MCF 10A (cell line): ENCODE measurements at regions not wholly inside any gene's neighbourhood (a gene's known extent, or its start where the extent isn't known, plus 50 kb on each side); places are given as distances from the start of the nearest gene placed in this dataset.

Experiments
- BruUV-seq: library from RNA; stranded (reverse); fragments of 400-500 nt; replicated peaks from 2 replicates; lab custom pipeline; 2021; lab: Mats Ljungman, UMichigan
- CTCF ChIA-PET: fragments of 300-600 bp; sonication (Branson Sonifier 250); formaldehyde crosslinking; extraction: SDS; loops from one replicate; lab custom pipeline; 2021; ENCODE audit warnings: antibody characterized with exemption, inconsistent platforms; lab: Yijun Ruan, JAX
- POLR2A ChIA-PET: fragments of 300-600, 350-650 bp; sonication (Branson Sonifier 250); formaldehyde crosslinking; extraction: SDS; loops from one replicate; lab custom pipeline; 2020; ENCODE audit warnings: antibody characterized with exemption, inconsistent platforms; lab: Yijun Ruan, JAX
- DNase-seq: peaks from one replicate; pipeline ENCODE4 v3.0.0-alpha.2; 2018; ENCODE audit not compliant: unreplicated experiment
- H3K27ac Mint-ChIP-seq: one replicate; pipeline ENCODE4 v1.8.0; 2022; ENCODE audit warnings: mild to moderate bottlenecking, low read depth, mixed read lengths; ENCODE audit not compliant: unreplicated experiment
- H3K27me3 Mint-ChIP-seq: one replicate; pipeline ENCODE4 v1.8.0; 2022; ENCODE audit warnings: mixed read lengths; ENCODE audit not compliant: insufficient read depth, unreplicated experiment
- H3K36me3 Mint-ChIP-seq: one replicate; pipeline ENCODE4 v1.8.0; 2022; ENCODE audit warnings: mild to moderate bottlenecking, moderate library complexity, mixed read lengths; ENCODE audit not compliant: insufficient read depth, unreplicated experiment
- H3K4me1 Mint-ChIP-seq: one replicate; pipeline ENCODE4 v1.8.0; 2022; ENCODE audit warnings: mixed read lengths; ENCODE audit not compliant: insufficient read depth, unreplicated experiment
- H3K4me3 Mint-ChIP-seq: one replicate; pipeline ENCODE4 v1.8.0; 2022; ENCODE audit warnings: mild to moderate bottlenecking, moderate library complexity, mixed read lengths; ENCODE audit not compliant: unreplicated experiment
- H3K9me3 Mint-ChIP-seq: one replicate; pipeline ENCODE4 v1.8.0; 2022; ENCODE audit warnings: mixed read lengths; ENCODE audit not compliant: unreplicated experiment
- CTCF ChIP-seq: fragments of 200-600 bp; IDR thresholded peaks from one replicate; pipeline ENCODE4 v1.8.0; 2022; ENCODE audit warnings: antibody characterized with exemption, mild to moderate bottlenecking; ENCODE audit not compliant: unreplicated experiment
- intact Hi-C: fragments of 100-400 bp; cut with micrococcal nuclease; formaldehyde crosslinking; loops from 2 replicates; pipeline ENCODE4 v1.14.1; 2022

- ChIA-PET POLR2A (no interaction called here), CTCF (interaction anchor here (0.6 kb wide), 2 partner anchors 10 to 417 kb away, joined by 3 read pairs; no protein-coding TSS in a partner anchor)
- Mint-ChIP-seq H3K4me3 (no peak overlapping the region), H3K27me3 (no peaks in the 10 kb centered on the region), H3K36me3 (no peaks in the 10 kb centered on the region), H3K27ac (no peak overlapping the region), H3K9me3 (no peaks in the 10 kb centered on the region), H3K4me1 (no peaks in the 10 kb centered on the region)
- intact Hi-C loops: no loop called here
- no TSS peak for BruUV-seq
- TF ChIP-seq CTCF: no peak
- no peak for DNase-seq
Measured at GRCh38 chr2:217206016-217206725, 346.3 kb upstream of the TNP1 start.

DNA sequence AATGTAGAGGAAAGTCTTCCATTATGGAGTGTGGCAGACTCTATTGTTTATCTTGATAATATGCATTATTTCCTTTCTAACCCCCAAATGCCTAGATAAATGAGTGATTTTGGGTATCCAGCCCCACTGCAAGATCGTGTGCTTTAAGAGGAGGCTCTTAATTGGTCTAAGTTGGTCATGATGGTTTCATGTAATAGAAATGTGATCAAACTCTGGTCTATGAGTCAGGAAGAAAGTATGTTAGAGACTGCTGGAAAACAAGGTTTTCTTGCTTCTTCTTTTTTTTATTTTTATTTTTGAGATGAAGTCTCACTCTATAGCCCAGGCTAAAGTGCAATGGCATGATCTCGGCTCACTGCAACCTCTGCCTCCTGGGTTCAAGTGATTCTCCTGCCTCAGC lies 344.5 kb upstream of the TNP1 start:
- intact Hi-C loops: no loop called here
- Mint-ChIP-seq H3K27me3 (no peaks in the 10 kb centered on the region), H3K36me3 (no peaks in the 10 kb centered on the region), H3K9me3 (no peaks in the 10 kb centered on the region), H3K4me3 (no peak overlapping the region), H3K4me1 (no peaks in the 10 kb centered on the region), H3K27ac (no peak overlapping the region)
- ChIA-PET CTCF (no interaction called here), POLR2A (no interaction called here)
- no TSS peak for BruUV-seq
- no peak for TF ChIP-seq CTCF
- DNase-seq: no peak

DNA sequence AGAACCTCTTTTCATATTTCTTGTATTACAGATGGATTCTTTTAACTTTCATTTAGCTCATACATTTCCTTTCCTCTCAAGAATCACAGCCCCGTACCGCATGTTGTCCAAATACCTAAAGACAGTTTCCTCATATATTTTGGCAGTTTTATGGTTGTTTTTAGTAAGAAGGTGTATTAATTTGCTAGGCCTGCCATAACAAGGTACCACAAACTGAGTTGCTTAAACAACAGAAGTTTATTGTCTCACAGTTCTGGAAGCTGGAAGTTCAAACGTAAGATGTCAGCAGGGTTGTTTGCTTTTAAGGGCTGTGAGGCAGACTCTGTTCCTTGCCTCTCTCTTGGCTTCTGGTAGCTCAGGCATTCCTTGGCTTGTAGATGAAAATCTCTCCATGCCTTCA lies 343.2 kb upstream of the TNP1 start:
- ChIA-PET CTCF (interaction anchor here (0.7 kb wide), 1 partner anchor 726 kb away, joined by 3 read pairs; no protein-coding TSS in a partner anchor), POLR2A (no interaction called here)
- Mint-ChIP-seq H3K36me3 (no peaks in the 10 kb centered on the region), H3K27ac (no peak overlapping the region), H3K4me3 (no peak overlapping the region), H3K4me1 (no peaks in the 10 kb centered on the region), H3K9me3 (no peaks in the 10 kb centered on the region), H3K27me3 (no peaks in the 10 kb centered on the region)
- BruUV-seq: no TSS peak
- intact Hi-C loops: no loop called here
- no peak for TF ChIP-seq CTCF
- no peak for DNase-seq

GRCh38 chr2:217199255-217199630 lies 339.4 kb upstream of the TNP1 start:
- Mint-ChIP-seq H3K4me1 (no peaks in the 10 kb centered on the region), H3K27ac (no peak overlapping the region), H3K4me3 (no peak overlapping the region), H3K36me3 (no peaks in the 10 kb centered on the region), H3K9me3 (peaks cover 8% of the 10 kb centered on the region), H3K27me3 (no peaks in the 10 kb centered on the region)
- ChIA-PET POLR2A (no interaction called here), CTCF (interaction anchor here (0.8 to 1.1 kb wide), 2 partner anchors 55 to 311 kb away, joined by 4 to 6 read pairs; no protein-coding TSS in a partner anchor)
- no peak for TF ChIP-seq CTCF
- DNase-seq: no peak
- BruUV-seq: no TSS peak
- intact Hi-C loops: no loop called here
